Panc1 (cell line): ENCODE measurements at regions not wholly inside any gene's neighbourhood (a gene's known extent, or its start where the extent isn't known, plus 50 kb on each side); places are given as distances from the start of the nearest gene placed in this dataset.

Source experiments
- ATAC-seq: fragments of 200-7000 bp; cut with Tn5 transposase; 2 replicates; pipeline ENCODE4 v1.9.1; 2020; ENCODE audit warnings: mild to moderate bottlenecking, moderate library complexity
- BruUV-seq: library from RNA; stranded (reverse); fragments of 400-500 nt; replicated peaks from 2 replicates; lab custom pipeline; 2021; lab: Mats Ljungman, UMichigan
- CTCF ChIA-PET: fragments of 300-600 bp; sonication (Branson Sonifier 250); formaldehyde crosslinking; loops from one replicate; lab custom pipeline; 2022; ENCODE audit warnings: antibody characterized with exemption; lab: Charles Lee
- POLR2A ChIA-PET: fragments of 300-600 bp; sonication (Branson Sonifier 250); formaldehyde crosslinking; loops from one replicate; lab custom pipeline; 2022; ENCODE audit warnings: antibody characterized with exemption; lab: Charles Lee
- DNase-seq: peaks from one replicate; pipeline ENCODE4 v3.0.0-alpha.2; 2010; ENCODE audit warnings: low read depth, low spot score
- H3K27ac ChIP-seq: 2 replicates; pipeline ENCODE4 v1.5.1; 2011; ENCODE audit warnings: mild to moderate bottlenecking, low read length, inconsistent platforms
- H3K27me3 ChIP-seq: fragments of 200-500 bp; sonication (Bioruptor generic); 2 replicates; pipeline ENCODE4 v1.6.0; 2014; ENCODE audit warnings: low read length, inconsistent platforms; ENCODE audit not compliant: control insufficient read depth, insufficient read depth
- H3K36me3 ChIP-seq: fragments of 200-500 bp; sonication (Bioruptor generic); 2 replicates; pipeline ENCODE4 v1.5.1; 2014; ENCODE audit warnings: inconsistent platforms, mild to moderate bottlenecking, low read length, moderate library complexity; ENCODE audit not compliant: control insufficient read depth, insufficient read depth
- H3K4me1 ChIP-seq: 2 replicates; pipeline ENCODE4 v1.5.1; 2011; ENCODE audit warnings: inconsistent platforms, mild to moderate bottlenecking, low read length, moderate library complexity; ENCODE audit not compliant: control insufficient read depth, insufficient read depth
- H3K4me3 ChIP-seq, 2 experiments: 2 replicates each; pipeline ENCODE4 v1.5.1; 2011 to 2012; ENCODE audit warnings: low read depth in 2 of 2, low read length in 2 of 2, mild to moderate bottlenecking in 2 of 2, inconsistent platforms in 1 of 2, moderate library complexity in 1 of 2
- H3K9me3 ChIP-seq: fragments of 200-500 bp; sonication (Bioruptor generic); 2 replicates; pipeline ENCODE4 v1.5.1; 2014; ENCODE audit warnings: low read depth, mild to moderate bottlenecking, inconsistent platforms, low read length, moderate library complexity; ENCODE audit not compliant: control insufficient read depth, insufficient read depth
- CTCF ChIP-seq: fragments of 450-650 bp; IDR thresholded peaks from 2 replicates; pipeline ENCODE4 v1.5.1; 2017; ENCODE audit warnings: mild to moderate bottlenecking
- POLR2AphosphoS5 ChIP-seq: IDR thresholded peaks from 2 replicates; pipeline ENCODE4 v1.6.1; 2012; ENCODE audit warnings: mild to moderate bottlenecking, low read depth, low read length, moderate library complexity
- REST ChIP-seq, 2 experiments: IDR thresholded peaks; 2 replicates each; pipeline ENCODE4 v1.6.1; 2011 to 2012; ENCODE audit warnings: low read depth in 2 of 2, control low read depth in 1 of 2, low read length in 1 of 2, mild to moderate bottlenecking in 1 of 2, moderate library complexity in 1 of 2; ENCODE audit not compliant: insufficient read depth in 1 of 2
- SIN3A ChIP-seq: IDR thresholded peaks from 2 replicates; pipeline ENCODE4 v1.6.1; 2012; ENCODE audit warnings: low read depth, mild to moderate bottlenecking, low read length, moderate library complexity, borderline replicate concordance; ENCODE audit not compliant: insufficient read depth
- TCF7L2 ChIP-seq: IDR thresholded peaks from 2 replicates; pipeline ENCODE4 v1.6.1; 2011; ENCODE audit warnings: mild to moderate bottlenecking, low read depth, low read length, inconsistent platforms
- in situ Hi-C: cut with HindIII; loops from 2 replicates; pipeline ENCODE4 v1.10.0; 2016; ENCODE audit warnings: low sequenced_read_pairs, low pct_unique_long_range_greater_than_20kb
- intact Hi-C: fragments of 100-400 bp; cut with micrococcal nuclease; formaldehyde crosslinking; loops from one replicate; pipeline ENCODE4 v1.10.0; 2022; ENCODE audit not compliant: unreplicated experiment

- BruUV-seq, result no TSS peak
- Histone ChIP-seq H3K9me3 (no peaks in the 10 kb centered on the region), H3K4me1 (no peaks in the 10 kb centered on the region), H3K4me3 (no peak overlapping the region), H3K27ac (no peak overlapping the region), H3K27me3 (peaks cover 6% of the 10 kb centered on the region; the same call in 1 of the 2 replicates), H3K36me3 (no peaks in the 10 kb centered on the region)
- ATAC-seq, result no peak
- TF ChIP-seq POLR2AphosphoS5 (no peak), CTCF (no peak), REST (IDR thresholded peaks at IDR 0.05; ENCODE audit: insufficient read depth in 1 of 2, low read depth in 2 of 2, low read length in 1 of 2) (no peak), SIN3A (no peak), TCF7L2 (no peak)
- DNase-seq, result no peak
- CTCF ChIA-PET, result no interaction called here
- in situ Hi-C loops (no loop called here), intact Hi-C loops (loop anchor here (10.0 kb wide), 1 partner anchor 219 kb away; no protein-coding TSS in a partner anchor)
- POLR2A ChIA-PET, result no interaction called here
Observed at GRCh38 chr3:168843481-168843880, 747.8 kb upstream of the GOLIM4 start.

GRCh38 chr3:168839653-168840052 lies 743.9 kb upstream of the GOLIM4 start:
- in situ Hi-C loops (no loop called here), intact Hi-C loops (loop anchor here (10.0 kb wide), 1 partner anchor 215 kb away; no protein-coding TSS in a partner anchor)
- Histone ChIP-seq H3K9me3 (no peaks in the 10 kb centered on the region), H3K27ac (no peak overlapping the region), H3K4me1 (no peaks in the 10 kb centered on the region), H3K27me3 (no peaks in the 10 kb centered on the region), H3K36me3 (no peaks in the 10 kb centered on the region), H3K4me3 (no peak overlapping the region)
- BruUV-seq, result no TSS peak
- POLR2A ChIA-PET, result no interaction called here
- ATAC-seq (no peak), DNase-seq (no peak)
- TF ChIP-seq REST (IDR thresholded peaks at IDR 0.05; ENCODE audit: insufficient read depth in 1 of 2, low read depth in 2 of 2, low read length in 1 of 2) (no peak), POLR2AphosphoS5 (no peak), SIN3A (no peak), TCF7L2 (no peak)
- CTCF ChIA-PET, result interaction anchor here (0.7 kb wide), 1 partner anchor 328 kb away, joined by 3 read pairs; no protein-coding TSS in a partner anchor
